Loucy (cell line): ENCODE measurements at regions not wholly inside any gene's neighbourhood (a gene's known extent, or its start where the extent isn't known, plus 50 kb on each side); places are given as distances from the start of the nearest gene placed in this dataset.

Experiments used
- H2AFZ ChIP-seq: fragments of 200-600 bp; sonication (generic); 2 replicates; pipeline ENCODE4 v1.6.0; 2016; ENCODE audit warnings: antibody characterized with exemption, mild to moderate bottlenecking, low read length, moderate library complexity
- H3F3A ChIP-seq: fragments of 200-600 bp; 2 replicates; pipeline ENCODE4 v1.6.0; 2016; ENCODE audit warnings: antibody characterized with exemption, low read depth, mild to moderate bottlenecking
- H3K27me3 ChIP-seq: fragments of 200-600 bp; sonication (generic); 2 replicates; pipeline ENCODE4 v1.6.1; 2014; ENCODE audit warnings: low read length, mild to moderate bottlenecking; ENCODE audit not compliant: insufficient read depth, poor library complexity, severe bottlenecking
- H3K36me3 ChIP-seq: fragments of 200-600 bp; sonication (generic); 2 replicates; pipeline ENCODE4 v1.6.1; 2016; ENCODE audit warnings: low read length; ENCODE audit not compliant: insufficient read depth
- H3K4me1 ChIP-seq: fragments of 200-600 bp; sonication (generic); 2 replicates; pipeline ENCODE4 v1.5.1; 2014; ENCODE audit warnings: low read length, mild to moderate bottlenecking; ENCODE audit not compliant: insufficient read depth, poor library complexity, severe bottlenecking
- H3K4me2 ChIP-seq: fragments of 200-600 bp; sonication (generic); 2 replicates; pipeline ENCODE4 v1.6.0; 2014; ENCODE audit warnings: antibody characterized with exemption, low read length, low read depth, mild to moderate bottlenecking; ENCODE audit not compliant: poor library complexity, severe bottlenecking
- H3K4me3 ChIP-seq: fragments of 200-600 bp; sonication (generic); 2 replicates; pipeline ENCODE4 v1.5.1; 2014; ENCODE audit warnings: low read length, mild to moderate bottlenecking, mixed read lengths; ENCODE audit not compliant: poor library complexity, severe bottlenecking
- H3K79me2 ChIP-seq: fragments of 200-600 bp; sonication (generic); 2 replicates; pipeline ENCODE4 v1.6.1; 2014; ENCODE audit warnings: low read length; ENCODE audit not compliant: insufficient read depth
- H3K9ac ChIP-seq: fragments of 200-600 bp; sonication (generic); 2 replicates; pipeline ENCODE4 v1.6.0; 2014; ENCODE audit warnings: mild to moderate bottlenecking, low read depth, low read length, moderate library complexity; ENCODE audit not compliant: poor library complexity, severe bottlenecking
- H3K9me2 ChIP-seq: fragments of 200-600 bp; sonication (generic); replicated peaks from 2 replicates; pipeline ENCODE4 v1.6.1; 2016; ENCODE audit warnings: low read depth, low read length, mixed read lengths
- H3K9me3 ChIP-seq: fragments of 200-600 bp; sonication (generic); 2 replicates; pipeline ENCODE4 v1.6.1; 2014; ENCODE audit warnings: mild to moderate bottlenecking, antibody characterized with exemption, low read length, low read depth; ENCODE audit not compliant: insufficient read depth
- H4K20me1 ChIP-seq: fragments of 200-600 bp; sonication (generic); 2 replicates; pipeline ENCODE4 v1.6.0; 2014; ENCODE audit warnings: antibody characterized with exemption, low read length, mild to moderate bottlenecking; ENCODE audit not compliant: insufficient read depth, poor library complexity, severe bottlenecking
- EZH2phosphoT487 ChIP-seq: fragments of 200-600 bp; IDR thresholded peaks from 2 replicates; pipeline ENCODE4 v1.6.1; 2018; ENCODE audit warnings: antibody characterized with exemption, mild to moderate bottlenecking, moderate library complexity, borderline replicate concordance
- TF ChIP-seq, protein P1 (sequence below): fragments of 200-600 bp; sonication (generic); conservative IDR thresholded peaks from 2 replicates; pipeline ENCODE4 v1.5.1; 2014; ENCODE audit warnings: mild to moderate bottlenecking, antibody characterized with exemption, low read length

DNA sequence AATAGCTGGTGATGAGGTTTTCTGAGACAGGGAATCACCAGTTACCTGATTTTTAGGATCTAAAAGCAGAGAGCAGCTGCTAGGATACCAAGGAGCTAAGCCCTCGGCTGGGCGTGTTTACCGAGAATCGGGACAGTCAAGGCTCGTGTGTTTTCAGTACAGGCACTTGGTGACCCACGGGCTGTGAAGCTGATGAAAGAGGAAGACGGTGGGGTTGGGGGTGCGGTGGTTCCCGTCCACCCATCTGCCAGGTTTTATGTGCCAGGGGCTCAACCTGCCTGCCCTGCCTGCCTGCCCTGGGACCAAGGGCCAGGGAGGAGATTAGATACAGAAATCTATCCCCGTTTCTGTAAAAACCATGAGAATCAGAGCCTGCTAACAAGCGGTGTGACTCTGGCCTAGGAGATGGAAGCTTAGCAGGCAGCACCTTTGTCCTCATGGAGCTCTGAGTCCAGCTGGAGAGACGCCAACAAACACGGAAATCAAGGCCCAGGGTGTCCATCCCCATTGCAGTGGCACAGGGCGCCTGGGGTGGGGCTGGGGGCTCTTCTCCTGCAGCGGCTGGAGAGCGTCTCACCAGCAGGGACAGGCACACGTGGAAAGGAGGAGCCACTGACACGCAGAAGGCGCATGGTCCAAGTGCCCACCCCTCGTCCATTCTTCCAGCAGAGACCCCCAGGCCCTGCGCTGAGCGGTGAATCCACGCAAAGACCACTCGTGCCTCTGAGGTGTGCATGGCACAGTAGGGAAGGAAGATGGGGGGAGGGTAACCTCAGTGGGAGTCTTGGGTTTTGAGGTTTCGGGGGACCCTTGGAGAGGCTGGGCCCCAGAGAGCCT, 265.0 kb upstream of the TCERG1L start:
- Histone ChIP-seq H3K4me1 (no peaks in the 10 kb centered on the region), H3F3A (no peaks in the 10 kb centered on the region), H3K9ac (no peak overlapping the region), H4K20me1 (no peaks in the 10 kb centered on the region), H3K79me2 (no peaks in the 10 kb centered on the region), H2AFZ (no peak overlapping the region), H3K4me2 (no peak overlapping the region), H3K9me3 (no peaks in the 10 kb centered on the region), H3K9me2 (no peaks in the 10 kb centered on the region), H3K36me3 (no peaks in the 10 kb centered on the region), H3K4me3 (no peak overlapping the region), H3K27me3 (no peaks in the 10 kb centered on the region)
- TF ChIP-seq, protein P1, sequence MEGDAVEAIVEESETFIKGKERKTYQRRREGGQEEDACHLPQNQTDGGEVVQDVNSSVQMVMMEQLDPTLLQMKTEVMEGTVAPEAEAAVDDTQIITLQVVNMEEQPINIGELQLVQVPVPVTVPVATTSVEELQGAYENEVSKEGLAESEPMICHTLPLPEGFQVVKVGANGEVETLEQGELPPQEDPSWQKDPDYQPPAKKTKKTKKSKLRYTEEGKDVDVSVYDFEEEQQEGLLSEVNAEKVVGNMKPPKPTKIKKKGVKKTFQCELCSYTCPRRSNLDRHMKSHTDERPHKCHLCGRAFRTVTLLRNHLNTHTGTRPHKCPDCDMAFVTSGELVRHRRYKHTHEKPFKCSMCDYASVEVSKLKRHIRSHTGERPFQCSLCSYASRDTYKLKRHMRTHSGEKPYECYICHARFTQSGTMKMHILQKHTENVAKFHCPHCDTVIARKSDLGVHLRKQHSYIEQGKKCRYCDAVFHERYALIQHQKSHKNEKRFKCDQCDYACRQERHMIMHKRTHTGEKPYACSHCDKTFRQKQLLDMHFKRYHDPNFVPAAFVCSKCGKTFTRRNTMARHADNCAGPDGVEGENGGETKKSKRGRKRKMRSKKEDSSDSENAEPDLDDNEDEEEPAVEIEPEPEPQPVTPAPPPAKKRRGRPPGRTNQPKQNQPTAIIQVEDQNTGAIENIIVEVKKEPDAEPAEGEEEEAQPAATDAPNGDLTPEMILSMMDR, result no peak
- no peak for TF ChIP-seq EZH2phosphoT487

DNA sequence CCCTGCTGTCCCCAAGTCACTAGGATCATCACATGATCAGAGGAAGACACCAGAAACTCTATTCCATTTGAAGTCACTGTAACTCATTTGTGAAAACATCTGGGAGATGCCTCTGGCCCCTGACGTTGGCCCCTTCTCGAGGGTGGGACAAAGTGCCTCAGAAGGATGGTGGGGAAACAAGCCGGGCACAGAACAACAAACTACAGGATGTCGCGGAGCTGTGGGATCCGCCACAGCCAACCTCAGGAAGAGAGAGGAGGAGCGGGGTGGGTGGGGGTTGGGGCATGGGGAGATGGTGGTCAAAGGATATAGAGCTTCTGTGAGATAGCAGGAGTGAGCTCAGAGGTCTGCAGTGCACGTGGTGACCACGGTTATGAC, 265.6 kb upstream of the TCERG1L start:
- no peaks in the 10 kb centered on the region for H3K79me2 ChIP-seq
- H3K9ac ChIP-seq, result no peak overlapping the region
- TF ChIP-seq EZH2phosphoT487, result no peak
- TF ChIP-seq, protein P1, result no peak
- no peaks in the 10 kb centered on the region for H3K9me2 ChIP-seq
- H3K4me3 ChIP-seq, result no peak overlapping the region
- H3K36me3 ChIP-seq, result no peaks in the 10 kb centered on the region
- H4K20me1 ChIP-seq, result no peaks in the 10 kb centered on the region
- no peak overlapping the region for H2AFZ ChIP-seq
- H3K9me3 ChIP-seq, result no peaks in the 10 kb centered on the region
- no peaks in the 10 kb centered on the region for H3K4me1 ChIP-seq
- no peak overlapping the region for H3K4me2 ChIP-seq
- no peaks in the 10 kb centered on the region for H3F3A ChIP-seq
- H3K27me3 ChIP-seq, result no peaks in the 10 kb centered on the region

DNA sequence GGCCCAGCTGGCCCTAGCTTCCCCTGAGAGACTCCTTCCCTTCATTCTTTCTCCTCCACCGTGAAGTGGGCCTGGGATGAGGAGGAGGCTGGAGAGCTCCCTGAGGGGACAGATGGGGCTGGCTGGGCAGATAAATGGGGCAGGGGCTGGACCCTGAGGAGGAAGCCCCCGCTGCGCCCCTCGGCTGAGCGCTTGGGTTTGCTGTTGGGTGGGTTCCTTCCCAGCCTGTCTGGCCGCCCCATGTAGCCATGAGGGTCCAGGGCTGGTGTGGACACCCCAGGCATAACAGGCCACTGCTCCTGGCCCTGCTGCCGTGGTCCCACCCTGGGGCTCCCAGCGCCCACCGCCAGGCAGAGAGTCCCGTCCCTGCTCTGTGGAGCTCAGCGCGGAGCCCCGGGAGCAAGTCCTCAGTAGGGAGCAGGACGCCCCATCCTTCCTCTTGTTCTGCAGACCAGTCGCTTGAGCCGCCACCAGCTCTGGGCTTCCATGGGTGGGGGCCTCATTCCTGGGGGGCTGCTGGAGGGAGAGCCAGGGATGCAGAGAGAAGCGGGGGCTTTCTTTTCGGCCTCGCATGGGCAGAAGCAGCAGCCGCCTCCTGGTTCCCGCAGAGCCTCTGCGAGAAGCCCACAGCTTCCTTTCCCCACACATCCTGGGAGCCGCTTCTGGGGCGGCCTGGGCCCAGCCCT, 266.4 kb upstream of the TCERG1L start:
- Histone ChIP-seq H3F3A (no peaks in the 10 kb centered on the region), H3K79me2 (no peaks in the 10 kb centered on the region), H3K9me2 (no peaks in the 10 kb centered on the region), H2AFZ (no peak overlapping the region), H3K9me3 (no peaks in the 10 kb centered on the region), H3K4me3 (no peak overlapping the region), H3K36me3 (no peaks in the 10 kb centered on the region), H4K20me1 (no peaks in the 10 kb centered on the region), H3K9ac (no peak overlapping the region), H3K4me2 (no peak overlapping the region), H3K27me3 (no peaks in the 10 kb centered on the region), H3K4me1 (no peaks in the 10 kb centered on the region)
- TF ChIP-seq, protein P1, result no peak
- no peak for TF ChIP-seq EZH2phosphoT487
